Hepatocyte (in vitro differentiated cells): ENCODE measurements at regions not wholly inside any gene's neighbourhood (a gene's known extent, or its start where the extent isn't known, plus 50 kb on each side); places are given as distances from the start of the nearest gene placed in this dataset.
A peak's percentile ranks its signal among the peaks of the same experiment; 100 is the strongest.

Source experiments
- DNase-seq: peaks from one replicate; pipeline ENCODE4 v3.0.0-alpha.2; 2016; ENCODE audit warnings: low spot score
- H2AFZ ChIP-seq: fragments of 200-600 bp; sonication (generic); 2 replicates; pipeline ENCODE4 v1.6.0; 2016; ENCODE audit warnings: antibody characterized with exemption, mild to moderate bottlenecking
- H3K27ac ChIP-seq: fragments of 200-600 bp; sonication (generic); 2 replicates; pipeline ENCODE4 v1.5.1; 2016; ENCODE audit warnings: mild to moderate bottlenecking
- H3K27me3 ChIP-seq: fragments of 200-600 bp; sonication (generic); 2 replicates; pipeline ENCODE4 v1.6.1; 2016
- H3K36me3 ChIP-seq: fragments of 200-600 bp; sonication (generic); replicated peaks from 2 replicates; pipeline ENCODE4 v1.5.1; 2016; ENCODE audit warnings: low read depth; ENCODE audit not compliant: insufficient read depth
- H3K4me1 ChIP-seq: fragments of 200-600 bp; sonication (generic); 2 replicates; pipeline ENCODE4 v1.5.1; 2016; ENCODE audit warnings: mild to moderate bottlenecking, moderate library complexity; ENCODE audit not compliant: insufficient read depth
- H3K4me2 ChIP-seq: fragments of 200-600 bp; sonication (generic); 2 replicates; pipeline ENCODE4 v1.6.0; 2016
- H3K4me3 ChIP-seq: fragments of 200-600 bp; sonication (generic); 2 replicates; pipeline ENCODE4 v1.5.1; 2016; ENCODE audit warnings: mild to moderate bottlenecking
- H3K79me2 ChIP-seq: fragments of 200-600 bp; sonication (generic); 2 replicates; pipeline ENCODE4 v1.6.0; 2017; ENCODE audit warnings: mild to moderate bottlenecking
- H3K9me2 ChIP-seq: fragments of 200-600 bp; sonication (generic); replicated peaks from 2 replicates; pipeline ENCODE4 v1.6.0; 2017; ENCODE audit warnings: mild to moderate bottlenecking; ENCODE audit not compliant: insufficient read depth
- H3K9me3 ChIP-seq: fragments of 200-600 bp; sonication (generic); 2 replicates; pipeline ENCODE4 v1.5.1; 2016; ENCODE audit warnings: low read depth, mild to moderate bottlenecking
- H4K20me1 ChIP-seq: fragments of 200-600 bp; sonication (generic); 2 replicates; pipeline ENCODE4 v1.6.0; 2016; ENCODE audit warnings: mild to moderate bottlenecking; ENCODE audit not compliant: insufficient read depth, poor library complexity, severe bottlenecking
- EZH2 ChIP-seq: fragments of 200-600 bp; sonication (generic); IDR thresholded peaks from 2 replicates; pipeline ENCODE4 v1.6.1; 2016; ENCODE audit warnings: antibody characterized with exemption, mild to moderate bottlenecking, borderline replicate concordance
- EZH2phosphoT487 ChIP-seq: fragments of 200-600 bp; sonication (generic); IDR thresholded peaks from one replicate; pipeline ENCODE4 v1.6.1; 2018; ENCODE audit warnings: antibody characterized with exemption, mild to moderate bottlenecking, low read depth, moderate library complexity; ENCODE audit not compliant: unreplicated experiment, severe bottlenecking
- WGBS: methylation state at CpG from one replicate; pipeline ENCODE4 v1.1.6; 2016; ENCODE audit warnings: low lambda C conversion rate; ENCODE audit errors: missing lambda C conversion rate; 5-methylcytosine and 5-hydroxymethylcytosine counted together
- TF ChIP-seq, protein P1 (sequence below): fragments of 200-600 bp; sonication (generic); IDR thresholded peaks from 2 replicates; pipeline ENCODE4 v1.5.1; 2016; ENCODE audit warnings: antibody characterized with exemption, mild to moderate bottlenecking; ENCODE audit not compliant: poor library complexity

DNA sequence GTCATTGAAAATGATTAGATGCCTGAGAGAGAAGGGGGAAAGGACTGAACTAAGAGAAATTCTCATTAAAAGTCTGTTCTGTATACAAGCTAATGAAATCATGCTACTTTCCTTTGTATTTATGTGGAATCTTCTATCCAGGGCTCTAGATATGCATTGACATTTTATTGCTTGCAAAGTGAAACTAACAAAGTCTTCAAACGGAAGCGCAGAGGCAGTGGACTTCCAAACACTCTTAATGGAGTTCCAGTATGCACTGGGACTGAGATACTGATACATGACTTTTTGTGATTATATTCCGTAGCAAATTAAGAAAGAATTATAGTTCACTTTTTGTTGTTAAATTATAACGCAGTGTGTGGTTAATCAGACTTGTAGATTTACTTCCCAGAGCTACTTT is 166.8 kb upstream of the TBX20 start:
- Histone ChIP-seq H4K20me1 (no peaks in the 10 kb centered on the region), H2AFZ (peak overlapping the region; percentile 15), H3K79me2 (no peaks in the 10 kb centered on the region), H3K4me2 (peak overlapping the region; percentile 51), H3K9me2 (no peaks in the 10 kb centered on the region), H3K4me3 (no peak overlapping the region), H3K27me3 (no peaks in the 10 kb centered on the region), H3K27ac (no peak overlapping the region), H3K36me3 (no peaks in the 10 kb centered on the region), H3K4me1 (no peaks in the 10 kb centered on the region), H3K9me3 (no peaks in the 10 kb centered on the region)
- WGBS, result 33% methylated on average over 4 of the region's 4 CpGs
- no peak for DNase-seq
- TF ChIP-seq EZH2 (no peak), EZH2phosphoT487 (no peak)
- TF ChIP-seq, protein P1, sequence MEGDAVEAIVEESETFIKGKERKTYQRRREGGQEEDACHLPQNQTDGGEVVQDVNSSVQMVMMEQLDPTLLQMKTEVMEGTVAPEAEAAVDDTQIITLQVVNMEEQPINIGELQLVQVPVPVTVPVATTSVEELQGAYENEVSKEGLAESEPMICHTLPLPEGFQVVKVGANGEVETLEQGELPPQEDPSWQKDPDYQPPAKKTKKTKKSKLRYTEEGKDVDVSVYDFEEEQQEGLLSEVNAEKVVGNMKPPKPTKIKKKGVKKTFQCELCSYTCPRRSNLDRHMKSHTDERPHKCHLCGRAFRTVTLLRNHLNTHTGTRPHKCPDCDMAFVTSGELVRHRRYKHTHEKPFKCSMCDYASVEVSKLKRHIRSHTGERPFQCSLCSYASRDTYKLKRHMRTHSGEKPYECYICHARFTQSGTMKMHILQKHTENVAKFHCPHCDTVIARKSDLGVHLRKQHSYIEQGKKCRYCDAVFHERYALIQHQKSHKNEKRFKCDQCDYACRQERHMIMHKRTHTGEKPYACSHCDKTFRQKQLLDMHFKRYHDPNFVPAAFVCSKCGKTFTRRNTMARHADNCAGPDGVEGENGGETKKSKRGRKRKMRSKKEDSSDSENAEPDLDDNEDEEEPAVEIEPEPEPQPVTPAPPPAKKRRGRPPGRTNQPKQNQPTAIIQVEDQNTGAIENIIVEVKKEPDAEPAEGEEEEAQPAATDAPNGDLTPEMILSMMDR, result no peak

DNA sequence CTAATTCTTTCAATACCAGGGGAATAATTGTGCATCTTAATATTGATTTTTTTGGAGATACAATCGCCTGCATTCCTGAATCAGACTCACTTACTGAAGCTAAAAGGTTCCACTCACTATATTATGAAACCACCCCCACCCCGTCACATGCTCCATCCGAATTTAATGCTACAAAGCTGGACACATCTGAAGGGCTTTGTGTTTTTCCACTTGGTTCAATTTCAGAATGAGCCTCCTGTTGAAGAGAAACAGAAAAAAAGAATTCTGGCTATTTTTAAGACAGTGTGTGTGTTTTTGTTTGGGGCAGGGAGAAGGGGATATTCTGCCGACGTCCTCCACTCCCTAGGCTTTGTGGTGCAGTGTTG is 165.5 kb upstream of the TBX20 start:
- Histone ChIP-seq H3K27ac (no peak overlapping the region), H3K9me3 (no peaks in the 10 kb centered on the region), H3K27me3 (no peaks in the 10 kb centered on the region), H3K4me2 (no peak overlapping the region), H3K4me1 (no peaks in the 10 kb centered on the region), H3K4me3 (no peak overlapping the region), H3K36me3 (no peaks in the 10 kb centered on the region), H2AFZ (no peak overlapping the region), H3K79me2 (no peaks in the 10 kb centered on the region), H4K20me1 (no peaks in the 10 kb centered on the region), H3K9me2 (no peaks in the 10 kb centered on the region)
- 52% methylated on average over 5 of the region's 5 CpGs for WGBS
- TF ChIP-seq EZH2phosphoT487, result no peak
- no peak for DNase-seq

DNA sequence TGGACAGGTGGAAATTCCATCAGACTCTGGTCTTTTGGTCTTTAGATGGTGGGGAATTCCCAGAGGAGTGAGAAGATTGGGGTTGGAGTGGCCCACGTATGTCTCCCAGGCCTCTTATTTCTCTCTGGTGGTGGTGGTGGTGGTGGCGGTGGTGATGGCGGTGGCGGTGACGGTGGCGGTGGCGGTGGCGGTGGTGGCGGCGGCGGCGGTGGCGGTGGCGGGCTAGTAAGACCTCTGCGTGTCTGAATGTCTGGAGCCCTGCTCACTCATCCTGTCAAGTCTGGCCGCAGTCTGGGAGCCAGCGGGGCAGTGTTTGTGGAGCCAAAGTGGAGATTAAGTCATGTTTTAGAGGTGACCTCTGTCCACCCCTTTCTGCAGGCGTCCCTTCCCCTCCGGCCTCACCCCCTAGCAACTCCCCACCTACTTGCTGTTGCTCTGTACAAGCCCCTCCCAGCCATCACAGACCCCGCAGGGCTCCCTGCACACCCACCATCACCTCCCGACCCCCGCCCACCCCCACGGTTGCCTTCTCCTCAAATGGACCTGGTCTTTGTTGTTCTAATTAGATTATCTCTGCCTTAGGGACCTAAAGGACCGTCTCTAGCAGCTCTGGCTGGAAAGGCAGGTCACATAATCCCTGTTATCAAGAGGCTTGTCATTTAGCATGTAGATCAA is 165.0 kb upstream of the TBX20 start:
- Histone ChIP-seq H3K27ac (no peak overlapping the region), H3K36me3 (no peaks in the 10 kb centered on the region), H3K4me2 (no peak overlapping the region), H3K4me3 (no peak overlapping the region), H3K27me3 (no peaks in the 10 kb centered on the region), H4K20me1 (no peaks in the 10 kb centered on the region), H3K9me3 (no peaks in the 10 kb centered on the region), H3K9me2 (no peaks in the 10 kb centered on the region), H3K4me1 (no peaks in the 10 kb centered on the region), H2AFZ (no peak overlapping the region), H3K79me2 (no peaks in the 10 kb centered on the region)
- no peak for DNase-seq
- TF ChIP-seq, protein P1, result no peak
- no peak for TF ChIP-seq EZH2
- no peak for TF ChIP-seq EZH2phosphoT487
- WGBS, result 49% methylated on average over 6 of the region's 24 CpGs

DNA sequence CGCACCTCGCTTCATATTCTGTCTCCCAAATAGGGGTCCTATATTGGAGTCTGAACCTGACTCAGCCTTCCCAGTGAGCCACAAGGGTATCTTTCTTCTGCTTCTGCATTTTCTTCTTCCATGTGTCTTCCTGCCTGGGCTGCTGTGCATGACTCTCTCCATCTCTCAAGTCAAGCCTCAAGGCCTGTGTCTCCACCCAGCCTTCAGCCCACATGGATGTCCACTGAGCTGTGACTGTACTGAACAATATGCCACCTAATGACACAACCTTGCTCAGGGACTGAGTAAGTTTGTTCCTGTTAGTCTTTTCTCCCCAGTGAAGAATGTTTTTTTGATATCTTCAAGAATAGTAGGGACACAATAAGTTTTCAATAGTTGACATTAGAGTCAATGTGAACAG is 162.7 kb upstream of the TBX20 start:
- Histone ChIP-seq H3K9me2 (no peaks in the 10 kb centered on the region), H3K4me1 (no peaks in the 10 kb centered on the region), H3K4me3 (no peak overlapping the region), H3K36me3 (no peaks in the 10 kb centered on the region), H3K9me3 (no peaks in the 10 kb centered on the region), H3K4me2 (no peak overlapping the region), H3K27ac (no peak overlapping the region), H2AFZ (no peak overlapping the region), H3K27me3 (no peaks in the 10 kb centered on the region), H3K79me2 (no peaks in the 10 kb centered on the region), H4K20me1 (no peaks in the 10 kb centered on the region)
- TF ChIP-seq EZH2phosphoT487, result no peak
- TF ChIP-seq, protein P1, result no peak
- TF ChIP-seq EZH2, result no peak
- 100% methylated on average over 2 of the region's 2 CpGs for WGBS
- no peak for DNase-seq
